ENCODE measurements at regions not wholly inside any gene's neighbourhood (a gene's known extent, or its start where the extent isn't known, plus 50 kb on each side); places are given as distances from the start of the nearest gene placed in this dataset.

GRCh38 chr10:4397337-4397736 is 428.7 kb upstream of the AKR1E2 start:
- no peak overlapping the region for H3K9ac ChIP-seq (ENCODE audit: extremely low read depth, insufficient read length, low read length)
- no peaks in the 10 kb centered on the region for H3K4me1 Mint-ChIP-seq
- no peaks in the 10 kb centered on the region for H3K4me1 ChIP-seq (ENCODE audit: insufficient read depth, low read length)

More at GRCh38 chr10:4397337-4397736, 428.7 kb upstream of the AKR1E2 start:
- H3T11ph ChIP-seq (ENCODE audit: low read length): no peak overlapping the region
- Mint-ChIP-seq H3K4me3 (no peak overlapping the region), H3K9me3 (no peaks in the 10 kb centered on the region), H3K36me3 (ENCODE audit: insufficient read depth in 1 of 3, low read depth in 3 of 3) (no peaks in the 10 kb centered on the region), H3K27me3 (ENCODE audit: low read depth) (no peaks in the 10 kb centered on the region), H3K27ac (no peak overlapping the region)
- no peak overlapping the region for H3K27ac ChIP-seq (ENCODE audit: insufficient read length, low read depth, low read length)
- no peak overlapping the region for H2BK12ac ChIP-seq (ENCODE audit: insufficient read length, low read depth, low read length)
- H4K20me1 ChIP-seq (ENCODE audit: control insufficient read depth, insufficient read depth, insufficient read length): no peaks in the 10 kb centered on the region
- DNase-seq: no peak
- no peak overlapping the region for H2BK5ac ChIP-seq (ENCODE audit: insufficient read length, low read length)
- no peaks in the 10 kb centered on the region for H3K79me2 ChIP-seq (ENCODE audit: insufficient read depth, low read length)
- H3K56ac ChIP-seq (ENCODE audit: insufficient read length, low read depth, low read length): no peak overlapping the region
- H3K23me2 ChIP-seq (ENCODE audit: insufficient read length, low read depth, low read length, poor library complexity, severe bottlenecking): no peaks in the 10 kb centered on the region
- no peak overlapping the region for H2BK120ac ChIP-seq (ENCODE audit: low read depth, low read length, poor library complexity, severe bottlenecking)
- no peak overlapping the region for H2AK5ac ChIP-seq (ENCODE audit: insufficient read length, low read length)
- H2AFZ ChIP-seq (ENCODE audit: low read length): no peak overlapping the region
- no peak overlapping the region for H2BK15ac ChIP-seq (ENCODE audit: low read depth, low read length)
- no peak overlapping the region for H3K14ac ChIP-seq (ENCODE audit: insufficient read depth, low read length)
- H2BK20ac ChIP-seq (ENCODE audit: low read depth, low read length, poor library complexity, severe bottlenecking): no peak overlapping the region
- WGBS (ENCODE audit: extremely low coverage, insufficient read length, low lambda C conversion rate): no CpG with 5 or more reads among the region's 3 CpGs
- no peak overlapping the region for H3K18ac ChIP-seq (ENCODE audit: insufficient read length, low read depth, low read length)
- no peaks in the 10 kb centered on the region for H3K27me3 ChIP-seq (ENCODE audit: insufficient read depth, low read length)
- no peak overlapping the region for H4K91ac ChIP-seq (ENCODE audit: insufficient read length, low read depth, low read length)
- no peak for TF ChIP-seq CTCF (conservative IDR thresholded peaks at IDR 0.05)
- no peak overlapping the region for H4K5ac ChIP-seq (ENCODE audit: insufficient read length, low read depth, low read length)
- H3K23ac ChIP-seq (ENCODE audit: insufficient read length, low read depth, low read length): no peak overlapping the region
- no peak overlapping the region for H3K4me2 ChIP-seq (ENCODE audit: insufficient read depth, insufficient read length, low read length)
- no peaks in the 10 kb centered on the region for H3K79me1 ChIP-seq (ENCODE audit: insufficient read depth, low read depth, low read length, poor library complexity, severe bottlenecking)
- H3K4ac ChIP-seq (ENCODE audit: low read depth, low read length): no peak overlapping the region
- no peaks in the 10 kb centered on the region for H3K9me3 ChIP-seq (ENCODE audit: control insufficient read depth, low read depth, low read length)
- H4K8ac ChIP-seq (replicated peaks; ENCODE audit: insufficient read length, low read depth, low read length): no peak overlapping the region
